LNCAP (cell line): ENCODE measurements at regions not wholly inside any gene's neighbourhood (a gene's known extent, or its start where the extent isn't known, plus 50 kb on each side); places are given as distances from the start of the nearest gene placed in this dataset.

Experiments
- CTCF ChIP-seq: fragments of 450-650 bp; IDR thresholded peaks from 2 replicates; pipeline ENCODE4 v1.5.1; 2017; ENCODE audit warnings: mild to moderate bottlenecking

GRCh38 chr10:10294881-10295529, 722.7 kb upstream of the CELF2 start:
- TF ChIP-seq CTCF = no peak

GRCh38 chr10:10295537-10295936, 722.1 kb upstream of the CELF2 start:
- TF ChIP-seq CTCF = no peak

GRCh38 chr10:10302689-10303088, 715.0 kb upstream of the CELF2 start:
- no peak for TF ChIP-seq CTCF

GRCh38 chr10:10307036-10307435, 710.6 kb upstream of the CELF2 start:
- TF ChIP-seq CTCF = no peak

GRCh38 chr10:10307551-10307950, 710.1 kb upstream of the CELF2 start:
- no peak for TF ChIP-seq CTCF

- no peak for TF ChIP-seq CTCF
These were observed 707.2 kb upstream of the CELF2 start for GRCh38 chr10:10310498-10310897.

GRCh38 chr10:10311966-10312365, 705.7 kb upstream of the CELF2 start:
- no peak for TF ChIP-seq CTCF
